HepG2 (cell line): ENCODE measurements at regions not wholly inside any gene's neighbourhood (a gene's known extent, or its start where the extent isn't known, plus 50 kb on each side); places are given as distances from the start of the nearest gene placed in this dataset.

Source experiments
- AHR ChIP-seq: IDR thresholded peaks from 2 replicates; pipeline ENCODE4 v1.6.1; 2018; ENCODE audit warnings: missing genetic modification reagents, missing compliant biosample characterization
- AKNA ChIP-seq: sonication (generic); formaldehyde crosslinking; IDR thresholded peaks from 2 replicates; pipeline ENCODE4 v1.4.0; 2020; ENCODE audit warnings: missing genetic modification reagents, borderline replicate concordance
- ATF1 ChIP-seq: IDR thresholded peaks from 2 replicates; pipeline ENCODE4 v1.6.1; 2016; ENCODE audit warnings: mild to moderate bottlenecking, control low read depth
- DBP ChIP-seq: sonication (generic); formaldehyde crosslinking; IDR thresholded peaks from 2 replicates; pipeline ENCODE4 v1.4.0; 2020; ENCODE audit warnings: missing genetic modification reagents; ENCODE audit errors: not compliant biosample characterization
- DNMT3B ChIP-seq: conservative IDR thresholded peaks from 2 replicates; pipeline ENCODE4 v1.6.1; 2016; ENCODE audit warnings: missing biosample characterization, control low read depth
- FOXK2 ChIP-seq: fragments of 450-650 bp; IDR thresholded peaks from 2 replicates; pipeline ENCODE4 v1.6.1; 2016
- GABPB1 ChIP-seq: IDR thresholded peaks from 2 replicates; pipeline ENCODE4 v1.6.1; 2016; ENCODE audit warnings: mild to moderate bottlenecking, missing genetic modification reagents, moderate library complexity, missing compliant biosample characterization
- HNF1B ChIP-seq: sonication (generic); formaldehyde crosslinking; IDR thresholded peaks from 2 replicates; pipeline ENCODE4 v1.5.1; 2020; ENCODE audit warnings: mild to moderate bottlenecking, moderate library complexity, missing genetic modification reagents
- HNF4A ChIP-seq: sonication (generic); formaldehyde crosslinking; IDR thresholded peaks from 2 replicates; pipeline ENCODE4 v1.4.0; 2020; ENCODE audit warnings: missing genetic modification reagents
- KDM5A ChIP-seq: fragments of 200-600 bp; sonication (generic); IDR thresholded peaks from 2 replicates; pipeline ENCODE4 v1.7.0; 2018; ENCODE audit warnings: antibody characterized with exemption, mild to moderate bottlenecking, low read length, borderline replicate concordance
- KDM5B ChIP-seq: sonication (generic); formaldehyde crosslinking; IDR thresholded peaks from 2 replicates; pipeline ENCODE4 v1.4.0; 2020; ENCODE audit warnings: missing genetic modification reagents, mild to moderate bottlenecking, borderline replicate concordance
- MTF1 ChIP-seq: sonication (generic); formaldehyde crosslinking; IDR thresholded peaks from 2 replicates; pipeline ENCODE4 v1.5.0; 2020; ENCODE audit warnings: missing genetic modification reagents
- NBN ChIP-seq: fragments of 450-650 bp; conservative IDR thresholded peaks from 2 replicates; pipeline ENCODE4 v1.6.1; 2017
- NCOR1 ChIP-seq: fragments of 200-600 bp; sonication (generic); IDR thresholded peaks from 2 replicates; pipeline ENCODE4 v1.7.0; 2017; ENCODE audit warnings: antibody characterized with exemption, low read length, borderline replicate concordance
- NKX3-1 ChIP-seq: sonication (generic); formaldehyde crosslinking; IDR thresholded peaks from 2 replicates; pipeline ENCODE4 v1.5.0; 2020; ENCODE audit warnings: missing genetic modification reagents
- PCBP1 ChIP-seq: fragments of 200-400 bp; formaldehyde crosslinking; IDR thresholded peaks from 2 replicates; pipeline ENCODE4 v1.6.1; 2017; ENCODE audit warnings: mild to moderate bottlenecking, low read depth, low read length, borderline replicate concordance
- POLR2G ChIP-seq: fragments of 200-400 bp; formaldehyde crosslinking; IDR thresholded peaks from 2 replicates; pipeline ENCODE4 v1.6.1; 2018; ENCODE audit warnings: mild to moderate bottlenecking, low read depth, low read length, moderate library complexity
- TCF12 ChIP-seq, 2 experiments: fragments of 450-650 bp in 1 of 2; sonication (generic) in 1 of 2; formaldehyde crosslinking in 1 of 2; IDR thresholded peaks; 2 replicates each; pipeline versions ENCODE4 v1.6.1 to v1.8.0; 2017 to 2022; ENCODE audit warnings: antibody characterized with exemption in 1 of 2, mild to moderate bottlenecking in 1 of 2, missing genetic modification reagents in 1 of 2, moderate library complexity in 1 of 2
- TEAD3 ChIP-seq: optimal IDR thresholded peaks from 2 replicates; pipeline ENCODE3; 2016; ENCODE audit warnings: borderline replicate concordance
- U2AF1 ChIP-seq: fragments of 200-400 bp; formaldehyde crosslinking; optimal IDR thresholded peaks from 2 replicates; pipeline ENCODE3; 2017; ENCODE audit warnings: mild to moderate bottlenecking, low read depth, low read length
- ZKSCAN1 ChIP-seq: fragments of 150-350 bp; IDR thresholded peaks from 2 replicates; pipeline ENCODE4 v1.6.1; 2014; ENCODE audit warnings: low read length
- ZNF224 ChIP-seq: sonication (generic); formaldehyde crosslinking; IDR thresholded peaks from 2 replicates; pipeline ENCODE4 v1.5.0; 2020; ENCODE audit warnings: mild to moderate bottlenecking, missing genetic modification reagents
- ZNF607 ChIP-seq: sonication (generic); formaldehyde crosslinking; IDR thresholded peaks from 2 replicates; pipeline ENCODE4 v1.5.1; 2020; ENCODE audit warnings: missing genetic modification reagents, mild to moderate bottlenecking, borderline replicate concordance
- ZNF713 ChIP-seq: sonication (generic); formaldehyde crosslinking; IDR thresholded peaks from 2 replicates; pipeline ENCODE4 v1.4.0; 2020; ENCODE audit warnings: mild to moderate bottlenecking, missing genetic modification reagents
- ZNF790 ChIP-seq: sonication (generic); formaldehyde crosslinking; IDR thresholded peaks from 2 replicates; pipeline ENCODE4 v1.8.0; 2022; ENCODE audit warnings: missing genetic modification reagents, mild to moderate bottlenecking, borderline replicate concordance
- ZSCAN9 ChIP-seq: IDR thresholded peaks from 2 replicates; pipeline ENCODE4 v1.6.1; 2016; ENCODE audit warnings: borderline replicate concordance

GRCh38 chr5:40446910-40447309 is 232.8 kb upstream of the PTGER4 start (continued):
- no peak for TF ChIP-seq ZKSCAN1
- TF ChIP-seq KDM5A: no peak
- TF ChIP-seq TCF12 (IDR thresholded peaks at IDR 0.05): no peak
- TF ChIP-seq TCF12 (CRISPR knock-in tag; IDR thresholded peaks at IDR 0.05): no peak
- TF ChIP-seq ATF1 (CRISPR knock-in tag): no peak
- TF ChIP-seq ZNF713 (CRISPR knock-in tag): no peak
- TF ChIP-seq GABPB1: no peak
- TF ChIP-seq MTF1 (CRISPR knock-in tag): no peak
- no peak for TF ChIP-seq NKX3-1
- TF ChIP-seq PCBP1: no peak
- no peak for TF ChIP-seq AHR (CRISPR knock-in tag)
- TF ChIP-seq TEAD3 (CRISPR knock-in tag): peak; percentile 75
- no peak for TF ChIP-seq NBN
- TF ChIP-seq POLR2G: no peak
- no peak for TF ChIP-seq KDM5B (CRISPR knock-in tag)
- TF ChIP-seq ZNF790 (CRISPR knock-in tag): no peak
- TF ChIP-seq FOXK2: no peak
- TF ChIP-seq U2AF1: no peak
- no peak for TF ChIP-seq NCOR1
- TF ChIP-seq DBP: no peak
- no peak for TF ChIP-seq ZSCAN9
- no peak for TF ChIP-seq AKNA
- no peak for TF ChIP-seq ZNF224 (CRISPR knock-in tag)
- TF ChIP-seq DNMT3B (CRISPR knock-in tag): no peak
- no peak for TF ChIP-seq HNF4A (CRISPR knock-in tag)
- no peak for TF ChIP-seq ZNF607 (CRISPR knock-in tag)
- peak; percentile 34; the same call in 1 of the 2 replicates for TF ChIP-seq HNF1B (CRISPR knock-in tag)
